GM19043 (cell line): ENCODE measurements at regions not wholly inside any gene's neighbourhood (a gene's known extent, or its start where the extent isn't known, plus 50 kb on each side); places are given as distances from the start of the nearest gene placed in this dataset.

Source experiments
- ATAC-seq: cut with Tn5 transposase; IDR thresholded peaks from one replicate; pipeline ENCODE4 v1.9.1; 2021; ENCODE audit warnings: low read depth; ENCODE audit not compliant: unreplicated experiment

DNA sequence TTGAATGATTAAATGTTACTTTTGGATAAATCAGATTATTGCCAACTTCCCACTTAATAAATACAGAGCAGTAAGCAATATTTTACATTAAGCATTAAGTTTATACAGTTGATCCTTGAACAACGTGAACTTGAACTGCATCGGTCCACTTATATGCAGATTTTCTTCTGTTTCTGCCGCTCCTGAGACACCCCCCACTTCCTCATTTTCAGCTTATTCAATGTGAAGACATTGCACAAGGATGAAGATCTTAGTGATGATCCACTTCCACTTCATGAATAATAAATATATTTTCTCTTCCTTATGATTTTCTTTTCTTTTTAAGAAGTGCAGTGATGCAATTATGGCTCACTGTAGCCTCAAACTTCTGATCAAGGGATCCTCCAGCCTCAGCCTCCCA is 167.2 kb downstream of the LINC00237 start:
- ATAC-seq = no peak

DNA sequence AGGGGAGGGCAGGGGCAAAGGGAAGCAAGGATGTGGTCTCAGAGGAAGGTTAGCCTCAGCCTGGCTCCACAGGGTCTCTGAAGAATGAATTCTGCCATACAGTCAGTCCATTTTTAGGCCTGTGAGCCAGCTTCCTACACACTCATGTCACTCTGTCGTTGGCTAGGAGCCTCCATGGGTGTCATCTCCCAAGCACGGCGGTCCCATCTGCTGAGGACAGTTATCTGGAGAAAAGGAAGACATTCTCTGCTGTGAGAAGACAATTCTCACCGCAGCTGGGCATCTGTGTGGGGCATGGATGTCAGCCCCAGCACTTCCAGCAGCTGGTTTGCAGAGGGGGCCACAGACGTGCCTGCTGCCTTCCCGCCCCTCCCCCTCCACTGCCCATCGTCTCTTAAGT is 167.6 kb downstream of the LINC00237 start:
- ATAC-seq = no peak

DNA sequence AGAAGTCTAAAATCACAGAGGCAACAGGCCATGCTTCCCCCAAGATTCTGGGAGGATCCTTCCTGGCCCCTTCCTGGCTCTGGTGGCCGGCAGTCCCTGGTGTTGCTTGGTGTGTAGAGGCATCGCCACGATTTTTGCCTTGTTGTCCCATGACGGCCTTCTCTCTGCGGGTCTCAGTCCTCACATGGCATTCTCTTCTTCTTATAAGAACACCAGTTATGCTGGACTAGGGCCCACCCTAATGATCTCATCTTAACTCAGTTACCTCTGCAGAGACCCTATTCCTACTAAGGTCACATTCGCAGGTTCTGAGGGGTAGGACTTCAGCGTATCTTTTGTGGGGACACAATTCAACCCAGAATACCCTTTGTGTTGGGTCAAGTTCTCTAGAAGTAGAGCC is 168.0 kb downstream of the LINC00237 start:
- no peak for ATAC-seq

DNA sequence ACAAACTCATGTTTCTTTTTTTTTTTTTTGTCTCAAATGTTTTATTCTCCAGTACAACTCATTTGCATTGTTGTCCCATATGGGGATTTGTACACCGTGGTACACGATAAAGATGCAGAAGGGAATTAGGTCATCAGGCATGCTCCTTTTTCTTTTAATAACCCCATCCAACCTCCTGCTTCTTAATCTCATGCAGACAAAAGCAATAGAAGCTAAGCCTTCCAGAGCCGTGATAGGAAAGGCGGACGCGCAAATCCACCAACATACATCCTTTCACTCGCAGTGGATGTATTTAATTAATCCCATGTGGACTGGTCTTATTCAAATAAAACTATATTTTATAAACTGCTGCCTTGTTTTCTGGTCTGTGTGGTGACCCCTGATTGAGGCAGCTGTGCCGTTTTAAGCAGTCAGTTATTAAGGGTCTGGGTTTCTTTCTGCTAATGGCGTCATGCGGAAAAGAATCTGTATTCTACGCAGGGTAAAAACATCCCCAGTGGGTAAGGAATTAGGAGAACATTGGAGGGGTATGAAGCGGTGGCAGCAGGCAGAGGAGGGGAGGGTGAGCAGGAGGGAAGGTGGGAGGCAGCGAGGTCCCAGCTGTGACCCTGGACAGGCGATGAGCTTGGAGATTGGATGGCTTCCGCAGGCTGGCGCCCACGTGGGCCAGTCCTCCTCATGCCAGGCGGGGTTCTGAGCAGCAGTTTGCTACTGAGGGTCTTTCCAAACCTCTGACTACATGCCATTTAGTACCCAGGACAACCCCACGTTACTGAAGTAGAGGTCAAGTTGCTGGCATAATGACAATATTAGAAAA is 172.8 kb downstream of the LINC00237 start:
- ATAC-seq = no peak

DNA sequence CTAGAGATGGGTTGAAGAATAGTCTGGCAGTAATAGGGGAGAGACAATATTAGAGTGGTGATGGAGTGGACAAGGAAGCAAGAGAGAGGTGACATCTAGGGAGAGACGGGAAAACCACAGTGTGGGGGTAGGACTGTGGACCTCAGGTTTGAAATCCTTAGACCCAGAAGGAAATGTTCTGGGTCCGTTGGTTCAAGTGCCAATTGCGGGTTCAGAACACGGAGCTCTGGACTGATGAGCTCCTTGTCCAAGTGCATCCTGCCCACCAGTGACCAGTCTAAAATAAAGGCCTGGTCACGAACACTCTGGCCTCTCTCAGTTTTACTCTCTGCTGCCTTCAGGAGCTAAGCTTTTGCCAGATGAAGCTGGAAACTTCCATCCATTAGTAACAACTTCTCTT is 174.0 kb downstream of the LINC00237 start:
- ATAC-seq = no peak

DNA sequence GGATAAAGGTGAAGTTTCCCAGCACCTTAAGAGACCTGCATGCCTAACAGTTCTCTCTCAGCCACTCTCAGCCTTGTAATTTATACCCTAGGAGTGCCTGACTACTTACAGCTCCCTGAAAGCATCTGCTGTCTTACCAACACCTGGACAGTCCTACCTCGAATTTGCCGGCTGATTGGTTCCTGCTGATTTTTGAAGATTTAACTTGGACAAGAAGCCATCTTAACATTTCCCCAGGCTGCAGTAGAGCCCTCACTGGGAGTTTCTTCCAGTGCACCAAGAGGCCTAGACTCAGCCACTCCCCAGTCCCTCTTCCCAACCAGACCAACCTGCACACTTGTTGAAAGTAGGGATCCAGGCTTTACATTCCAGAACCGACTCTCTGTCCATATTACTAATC is 174.5 kb downstream of the LINC00237 start:
- ATAC-seq = no peak

DNA sequence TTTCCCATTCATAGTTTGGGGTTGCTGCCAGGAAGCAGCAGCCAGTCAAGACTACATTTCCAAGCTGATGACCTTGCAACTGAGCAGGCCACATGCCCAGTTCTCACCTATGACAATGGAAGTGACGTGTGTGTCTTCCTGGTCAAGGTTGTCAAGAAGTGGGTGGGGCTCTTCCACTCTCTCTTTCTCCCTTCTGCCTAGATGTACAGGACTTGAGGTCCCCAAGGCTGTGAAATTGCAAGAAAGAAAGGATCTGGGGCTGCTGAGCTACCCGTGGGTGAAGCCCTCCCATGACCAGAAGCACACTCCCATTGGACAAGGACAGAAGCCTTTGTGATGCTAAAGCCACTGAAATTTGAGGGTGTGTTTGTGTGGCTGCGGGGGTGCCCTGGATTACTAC is 175.1 kb downstream of the LINC00237 start:
- no peak for ATAC-seq

DNA sequence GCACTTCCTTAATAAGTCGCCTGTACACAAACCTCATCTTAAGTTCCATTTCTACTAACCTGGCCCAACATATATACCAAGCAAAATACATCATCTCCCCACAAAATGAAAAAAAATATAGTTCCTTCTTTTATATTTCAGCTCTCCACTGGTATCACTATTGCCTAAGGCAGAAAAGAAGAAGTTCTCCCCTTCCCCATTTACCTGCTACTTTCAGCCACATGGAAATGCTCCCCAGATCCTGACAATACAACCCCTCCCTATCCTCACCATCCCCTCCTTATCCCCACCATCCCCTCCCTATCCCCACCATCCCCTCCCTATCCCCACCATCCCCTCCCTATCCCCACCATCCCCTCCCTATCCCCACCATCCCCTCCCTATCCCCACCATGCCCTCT is 175.7 kb downstream of the LINC00237 start:
- ATAC-seq = no peak

DNA sequence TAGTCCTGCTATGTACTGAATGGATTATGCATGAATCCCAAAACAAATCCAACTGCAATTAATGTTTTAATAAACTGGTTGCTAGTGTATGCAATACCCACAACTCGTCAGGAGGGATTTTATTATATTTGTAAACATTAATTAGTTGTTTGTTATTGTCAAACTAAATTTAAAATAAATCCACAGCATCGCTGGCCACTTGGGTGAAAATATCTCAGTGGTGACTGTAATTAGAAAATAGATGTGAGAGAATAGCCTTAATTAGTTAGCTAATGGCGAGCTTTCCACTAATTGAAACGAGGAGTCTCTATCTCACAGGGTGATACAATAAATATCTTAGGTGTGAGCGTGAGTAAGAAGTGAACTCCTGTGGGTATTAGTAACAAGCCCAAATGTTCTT is 176.8 kb downstream of the LINC00237 start:
- ATAC-seq = no peak

DNA sequence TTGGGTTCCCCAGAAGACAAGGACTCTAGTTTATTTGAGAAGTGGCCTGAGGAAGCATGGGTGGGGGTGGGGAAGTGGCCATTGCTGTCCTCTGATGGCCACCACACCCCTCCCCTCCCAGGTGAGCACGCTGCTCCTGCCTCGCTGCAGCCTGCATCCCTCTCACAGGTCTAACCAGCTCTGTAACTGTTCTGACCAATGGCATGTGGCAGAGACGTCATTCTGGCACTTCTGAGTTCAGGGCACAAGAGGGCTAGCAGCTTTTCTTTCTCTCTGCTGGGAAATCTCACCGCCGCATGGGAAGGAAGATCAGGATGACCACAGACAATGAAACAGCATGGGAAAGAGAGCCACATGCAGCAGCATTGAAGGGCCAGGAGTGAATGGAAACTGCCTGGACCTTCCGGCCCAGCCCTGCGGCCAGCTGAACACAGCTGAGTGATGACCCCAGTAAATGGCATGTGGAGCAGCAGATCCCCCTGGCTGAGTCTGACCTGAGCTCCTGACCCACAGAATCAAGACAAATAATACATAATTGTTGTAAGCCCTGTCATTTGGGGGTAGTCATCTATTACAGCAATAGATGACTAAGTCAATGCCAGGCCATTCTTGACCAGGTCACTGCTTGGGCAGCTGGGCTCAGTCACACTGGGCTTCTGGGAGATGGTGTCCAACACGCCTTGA is 179.8 kb downstream of the LINC00237 start:
- ATAC-seq = no peak

DNA sequence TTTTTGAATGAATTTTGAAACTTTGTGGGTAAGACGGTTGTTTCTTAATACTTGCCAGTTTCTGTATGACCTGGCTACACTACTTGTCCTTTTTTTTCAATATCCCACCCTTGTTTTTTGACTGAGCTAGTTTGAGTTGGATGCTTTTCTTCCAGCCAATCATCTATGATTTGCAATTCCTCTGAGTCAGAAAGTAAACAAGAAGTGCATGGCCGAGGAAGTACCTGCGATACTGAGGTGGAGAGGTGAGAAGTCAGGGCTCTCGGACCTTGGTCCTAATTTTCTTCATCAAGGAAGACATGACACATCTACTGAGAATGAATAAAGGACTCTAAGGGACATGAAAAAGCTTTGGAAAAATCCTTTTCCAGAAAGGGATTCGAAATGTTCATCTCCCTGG is 185.7 kb downstream of the LINC00237 start:
- ATAC-seq = no peak

DNA sequence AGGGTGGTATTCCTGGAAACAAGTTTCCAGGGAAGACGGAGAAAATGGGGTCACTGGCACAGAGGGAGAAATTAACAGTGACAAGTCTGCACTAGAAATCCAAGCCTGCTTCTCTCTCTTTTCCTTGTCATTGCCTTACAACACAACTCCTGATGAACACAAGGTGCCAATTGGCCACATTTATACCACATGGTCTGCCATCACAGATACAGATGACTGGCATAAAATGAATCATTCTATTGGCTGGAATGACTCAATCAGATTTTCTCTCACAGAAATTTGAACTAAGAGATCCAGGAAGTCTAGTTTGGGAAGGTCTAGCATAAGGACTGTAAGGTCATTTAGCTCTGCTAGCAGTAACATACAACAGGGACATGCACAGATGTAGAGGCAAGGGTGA is 190.3 kb downstream of the LINC00237 start:
- no peak for ATAC-seq

DNA sequence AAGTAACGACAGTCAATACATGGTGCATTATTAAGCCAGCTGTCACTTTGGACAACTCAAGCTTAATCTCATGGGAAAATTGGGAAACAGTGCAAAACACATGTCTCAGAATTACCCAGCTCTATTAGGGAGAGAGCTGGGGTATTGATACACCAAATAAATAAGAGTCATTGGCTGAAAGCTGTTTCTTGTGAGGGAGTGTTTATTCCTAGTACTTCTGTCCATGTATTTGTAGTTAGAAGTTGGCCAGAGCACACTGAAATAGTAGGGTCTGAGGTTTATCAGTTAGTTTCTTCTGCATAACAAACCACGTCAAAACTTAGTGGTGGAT is 192.0 kb upstream of the RALGAPA2 start:
- ATAC-seq = no peak

DNA sequence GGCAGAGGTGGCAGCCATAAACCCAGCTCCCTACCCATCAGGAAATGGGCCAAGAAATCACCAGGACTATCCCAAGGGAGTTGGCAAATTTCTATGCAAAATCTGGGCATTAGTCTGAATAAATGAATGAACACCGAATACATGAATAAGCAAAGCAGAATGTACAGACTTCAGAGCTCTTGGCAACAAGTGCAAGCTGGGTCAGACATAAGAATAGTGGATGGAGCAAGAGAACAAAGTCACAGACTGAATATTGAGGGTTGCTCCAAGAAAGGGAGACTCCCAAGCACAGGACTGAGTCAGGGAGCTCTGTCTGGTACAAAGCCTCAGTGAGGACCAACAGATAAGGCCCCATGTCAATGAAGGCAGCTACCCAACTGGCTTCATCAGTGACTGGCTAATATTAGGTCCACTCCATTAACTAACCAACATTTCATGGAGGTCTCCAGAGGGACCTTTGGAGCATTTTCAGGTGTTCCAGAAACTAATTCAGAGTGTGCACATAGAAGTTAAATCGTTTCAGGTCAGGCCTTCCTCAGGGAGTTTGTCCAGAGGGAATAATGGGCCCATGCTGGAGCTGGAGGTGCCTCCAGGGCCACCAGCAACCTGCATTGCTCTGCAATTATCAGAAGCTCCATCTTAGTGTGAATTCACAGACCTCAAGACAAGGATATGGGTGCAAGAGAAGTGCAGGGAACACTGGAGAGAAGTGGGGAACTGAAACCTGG is 191.5 kb upstream of the RALGAPA2 start:
- ATAC-seq = no peak

DNA sequence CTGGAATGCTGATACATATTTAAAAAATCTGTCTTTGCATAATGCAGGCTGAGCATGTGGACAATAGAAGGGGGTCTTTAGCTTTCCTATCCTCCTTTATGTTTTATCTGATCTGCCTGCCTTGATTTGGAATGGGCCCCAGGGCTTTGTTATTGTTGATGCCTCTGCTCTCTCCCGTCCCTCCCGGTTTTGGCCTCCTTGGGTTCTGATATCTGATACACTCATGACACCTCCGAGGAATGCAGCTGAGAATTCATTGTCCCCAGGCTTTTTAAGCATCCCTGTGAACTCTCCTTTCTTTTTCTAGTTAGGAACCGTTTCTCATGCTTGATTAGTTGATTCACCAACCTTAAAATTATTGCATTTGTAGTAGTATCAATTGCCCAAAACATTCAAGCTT is 185.5 kb upstream of the RALGAPA2 start:
- no peak for ATAC-seq

DNA sequence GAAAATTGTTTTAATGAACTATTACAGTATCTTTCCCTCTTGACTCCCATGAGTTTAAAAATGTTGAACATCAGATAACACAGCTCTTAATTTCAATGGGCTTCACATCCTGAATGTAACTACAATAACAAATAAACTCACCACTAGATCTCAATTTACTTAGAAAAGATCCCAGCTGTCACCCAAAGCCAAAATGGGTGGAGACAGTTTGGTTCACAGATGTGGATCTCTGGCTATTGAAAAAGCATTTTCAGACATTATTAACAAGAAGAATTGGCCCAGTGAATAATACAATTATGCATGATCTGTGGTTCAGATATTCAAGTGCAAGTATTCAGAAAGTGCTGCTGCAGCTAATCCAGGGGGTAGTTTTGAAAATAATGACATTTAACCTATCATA is 184.7 kb upstream of the RALGAPA2 start:
- no peak for ATAC-seq

DNA sequence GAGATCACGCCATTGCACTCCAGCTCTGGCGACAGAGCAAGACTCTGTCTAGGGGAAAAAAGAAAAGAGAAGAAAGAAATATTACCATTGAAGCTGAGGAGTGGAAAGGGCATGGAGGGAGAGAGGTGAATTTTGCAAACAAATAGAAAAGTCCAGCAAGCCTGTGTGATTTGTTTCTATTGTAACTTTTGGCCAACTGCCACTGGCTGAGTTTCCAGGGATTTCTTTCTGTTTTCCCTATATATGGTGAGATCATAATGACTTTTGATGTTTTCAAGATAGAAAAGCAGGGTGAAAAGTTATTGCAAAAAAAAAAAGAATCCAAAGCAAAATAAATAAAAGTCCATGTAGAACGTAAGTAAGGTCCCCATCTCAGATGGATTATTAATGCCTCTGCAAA is 184.2 kb upstream of the RALGAPA2 start:
- ATAC-seq = no peak

DNA sequence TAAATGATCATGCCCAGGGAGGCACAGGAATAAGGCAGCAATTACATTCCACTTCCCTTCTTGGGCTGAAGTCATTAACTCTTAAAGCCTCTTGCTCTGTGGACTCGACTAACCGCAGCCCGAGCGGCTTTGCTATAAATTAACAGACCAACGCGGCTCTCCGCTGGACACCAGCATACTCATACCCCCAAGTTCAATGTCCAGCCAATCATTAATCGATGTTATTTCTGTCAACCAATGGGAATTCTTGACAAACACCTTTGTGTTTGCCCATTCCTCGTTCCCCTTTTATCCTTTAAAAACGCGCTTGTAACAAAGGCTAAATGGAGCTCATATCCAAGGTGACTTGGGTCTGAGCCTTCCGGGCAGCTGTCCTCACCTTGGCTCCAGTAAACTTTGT is 183.1 kb upstream of the RALGAPA2 start:
- ATAC-seq = no peak

DNA sequence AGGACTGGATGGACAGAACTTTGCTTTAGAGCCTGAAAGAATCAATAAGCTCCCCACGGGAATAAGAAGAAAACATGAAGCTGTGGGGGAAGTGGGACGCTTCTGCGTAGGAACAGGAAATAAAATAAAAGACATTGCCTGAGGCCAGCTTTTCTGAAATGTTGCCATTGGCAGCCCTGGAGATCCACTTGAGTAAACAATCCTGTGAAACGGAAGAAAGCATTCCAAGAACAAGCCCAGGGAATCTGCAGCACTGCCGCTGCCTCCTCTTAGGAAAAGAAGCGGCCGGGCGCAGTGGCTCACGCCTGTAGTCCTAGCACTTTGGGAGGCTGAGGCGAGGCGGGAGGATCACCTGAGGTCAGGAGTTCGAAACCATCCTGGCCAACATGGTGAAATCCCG is 182.3 kb upstream of the RALGAPA2 start:
- no peak for ATAC-seq

DNA sequence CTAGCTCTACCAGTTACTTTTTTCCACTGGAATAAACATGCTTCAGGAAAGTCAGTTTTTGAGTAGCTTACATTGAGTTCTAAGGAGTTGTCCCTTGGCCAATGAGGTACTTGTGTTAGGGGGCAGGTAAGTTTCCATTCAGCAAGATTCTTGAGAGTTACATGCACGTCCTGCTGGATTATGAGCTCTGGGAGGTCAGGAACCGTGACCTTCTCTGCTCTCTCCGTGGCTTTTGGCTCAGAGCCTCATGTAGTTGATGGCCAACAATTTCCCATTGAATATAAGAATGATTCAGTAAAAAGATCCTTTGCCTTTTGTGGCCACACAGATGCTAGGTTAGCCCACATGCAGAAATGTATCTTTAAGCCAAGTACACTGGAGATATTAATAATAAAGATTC is 181.8 kb upstream of the RALGAPA2 start:
- ATAC-seq = no peak

DNA sequence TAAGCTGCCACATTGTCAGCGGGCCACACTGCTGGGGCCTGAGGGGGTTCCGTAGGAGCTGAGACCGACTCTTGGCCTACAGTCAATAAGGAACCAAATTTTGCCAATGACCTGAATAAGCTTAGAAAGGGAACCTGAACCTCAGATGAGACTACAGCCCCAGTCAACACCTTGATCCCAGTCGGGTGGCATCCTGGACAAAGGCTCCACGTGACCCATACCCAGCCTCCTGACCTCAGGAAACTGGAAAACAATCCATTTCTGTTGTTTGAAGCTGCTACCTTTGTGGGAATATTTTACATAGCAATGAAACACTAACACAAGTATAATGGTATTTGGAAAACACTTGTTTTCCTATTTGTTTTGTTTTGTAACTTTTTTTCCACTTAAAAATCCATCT is 179.9 kb upstream of the RALGAPA2 start:
- ATAC-seq = no peak

DNA sequence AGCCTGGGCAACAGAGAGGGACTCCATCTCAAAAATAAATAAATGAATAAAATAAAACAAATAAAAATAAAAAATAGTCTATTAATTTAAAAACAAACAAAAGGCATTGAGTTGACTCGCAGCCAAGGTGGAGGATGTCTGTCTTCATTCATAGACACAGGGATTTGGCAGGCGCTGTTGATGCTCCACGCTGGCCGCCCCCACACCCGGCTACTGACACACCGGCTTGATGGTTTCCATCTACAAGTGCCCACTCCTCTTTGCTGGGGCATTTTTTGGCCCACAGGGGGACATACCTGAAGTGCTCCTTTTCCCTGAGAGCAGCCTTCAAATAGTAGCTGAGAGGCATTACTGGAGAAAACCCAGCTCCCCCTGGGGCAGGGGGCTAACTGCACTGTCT is 178.3 kb upstream of the RALGAPA2 start:
- ATAC-seq = no peak
